ENCODE measurements at regions not wholly inside any gene's neighbourhood (a gene's known extent, or its start where the extent isn't known, plus 50 kb on each side); places are given as distances from the start of the nearest gene placed in this dataset. TPM values are rescaled to one million over a fixed set of nuclear protein-coding genes. Genes with fewer than 3 reads are reported as not detected.

DNA sequence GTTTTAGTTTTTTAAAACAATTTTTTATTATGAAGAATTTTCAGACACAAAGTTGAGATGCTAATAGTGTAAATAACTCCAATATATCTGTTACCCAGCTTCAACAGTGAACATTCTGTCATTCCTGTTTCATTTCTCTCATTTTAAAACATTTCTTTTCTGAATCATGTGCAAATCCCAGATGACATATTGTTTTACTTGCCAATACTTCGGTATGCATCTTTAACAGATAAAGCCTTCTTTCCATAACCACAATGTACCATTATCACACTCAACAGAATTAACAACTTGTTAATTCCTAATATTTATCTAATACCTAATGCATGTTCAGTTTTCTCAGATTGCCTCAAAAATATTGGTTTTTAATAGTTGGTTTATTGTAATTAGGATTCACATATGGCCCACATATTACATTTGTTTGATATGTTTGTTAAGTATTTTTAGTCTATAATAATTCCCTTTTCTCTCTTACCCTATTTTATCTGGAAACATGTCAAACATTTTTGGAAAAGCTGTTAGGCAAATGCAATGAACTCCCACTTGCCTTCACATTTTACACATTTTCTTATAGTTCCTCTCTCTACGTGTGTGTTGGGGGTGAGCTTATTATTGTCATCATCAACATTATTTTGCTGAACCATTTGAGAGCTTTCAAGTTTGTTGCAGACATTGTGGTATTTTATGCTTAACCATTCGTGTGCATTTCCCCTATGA is 58.7 kb upstream of the ANKRD55 start:
- no peak for DNase-seq

DNA sequence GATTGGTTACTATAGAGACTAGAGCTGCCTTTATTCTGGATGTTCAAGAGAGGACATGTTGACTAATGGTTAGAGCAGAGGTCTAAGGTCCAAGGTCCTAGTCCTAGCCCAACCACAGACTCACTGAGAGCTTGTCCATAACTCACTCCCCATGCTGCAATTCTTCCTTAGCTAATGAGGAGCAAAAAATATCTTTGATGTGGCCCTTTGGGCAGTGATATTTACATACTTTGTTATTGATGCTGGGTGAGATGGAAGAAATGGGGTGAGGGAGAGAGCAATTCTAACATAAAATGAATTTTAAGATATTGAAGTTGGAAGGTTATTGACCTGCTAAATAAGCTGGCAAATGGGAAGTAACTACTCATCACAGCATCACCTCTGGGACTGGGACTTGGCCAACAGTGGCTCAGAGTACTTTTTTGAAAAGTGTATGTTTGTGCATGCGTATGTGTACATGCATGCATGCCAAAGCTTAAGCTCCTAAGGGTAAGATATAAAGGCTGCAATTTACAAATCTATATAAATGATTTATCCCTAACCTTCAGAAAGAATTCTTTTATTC is 58.0 kb upstream of the ANKRD55 start:
- no peak for DNase-seq

DNA sequence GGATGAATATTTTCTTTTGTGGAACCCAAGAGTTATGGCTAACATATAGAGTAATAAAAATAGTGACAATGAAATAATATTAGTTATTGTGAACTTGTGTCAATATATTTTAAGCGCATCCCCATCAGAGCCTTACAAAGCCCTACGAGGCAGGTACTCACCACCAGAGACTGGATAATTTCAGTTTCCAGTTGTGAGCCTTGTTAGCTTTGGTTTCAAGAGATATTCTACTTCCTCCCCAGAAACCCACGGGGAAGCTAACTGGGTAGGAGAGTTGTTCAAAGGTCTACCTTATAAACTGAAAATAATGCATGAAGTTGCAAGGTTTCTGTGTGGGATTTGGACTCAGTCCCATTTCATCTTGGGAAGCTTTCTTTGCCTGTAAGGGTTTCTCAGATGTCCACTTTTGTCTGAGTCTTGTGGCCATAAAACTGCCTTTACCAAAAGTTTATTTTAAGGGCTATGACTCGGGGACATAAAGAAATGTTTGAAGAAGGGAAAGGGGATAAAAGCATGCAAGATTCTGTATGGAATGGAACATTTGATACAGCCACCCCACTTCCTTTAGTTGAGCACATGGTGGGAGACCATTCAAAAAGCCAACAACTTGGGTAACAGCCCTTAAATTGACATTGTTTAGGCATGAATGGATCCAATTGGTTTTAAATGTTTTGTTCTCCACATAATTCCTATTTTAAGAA is 57.4 kb upstream of the ANKRD55 start:
- DNase-seq: no peak

DNA sequence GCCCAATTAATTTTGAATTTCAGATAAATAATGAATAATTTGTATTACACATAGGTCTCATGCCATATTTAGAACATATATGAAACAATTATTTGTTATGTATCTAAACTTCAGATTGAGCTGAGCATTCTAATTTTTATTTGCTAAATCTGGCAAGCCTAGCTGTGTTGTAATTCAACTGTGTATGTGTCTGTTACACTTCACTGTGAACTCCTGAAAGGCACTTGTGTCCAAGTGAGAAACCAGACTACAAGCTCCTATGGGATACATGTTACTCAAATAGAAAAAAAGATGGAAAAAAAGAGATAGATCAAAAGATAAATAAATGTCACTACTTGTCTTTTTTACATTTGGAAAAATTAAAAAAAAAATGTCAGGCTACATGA is 56.5 kb upstream of the ANKRD55 start:
- DNase-seq: no peak

DNA sequence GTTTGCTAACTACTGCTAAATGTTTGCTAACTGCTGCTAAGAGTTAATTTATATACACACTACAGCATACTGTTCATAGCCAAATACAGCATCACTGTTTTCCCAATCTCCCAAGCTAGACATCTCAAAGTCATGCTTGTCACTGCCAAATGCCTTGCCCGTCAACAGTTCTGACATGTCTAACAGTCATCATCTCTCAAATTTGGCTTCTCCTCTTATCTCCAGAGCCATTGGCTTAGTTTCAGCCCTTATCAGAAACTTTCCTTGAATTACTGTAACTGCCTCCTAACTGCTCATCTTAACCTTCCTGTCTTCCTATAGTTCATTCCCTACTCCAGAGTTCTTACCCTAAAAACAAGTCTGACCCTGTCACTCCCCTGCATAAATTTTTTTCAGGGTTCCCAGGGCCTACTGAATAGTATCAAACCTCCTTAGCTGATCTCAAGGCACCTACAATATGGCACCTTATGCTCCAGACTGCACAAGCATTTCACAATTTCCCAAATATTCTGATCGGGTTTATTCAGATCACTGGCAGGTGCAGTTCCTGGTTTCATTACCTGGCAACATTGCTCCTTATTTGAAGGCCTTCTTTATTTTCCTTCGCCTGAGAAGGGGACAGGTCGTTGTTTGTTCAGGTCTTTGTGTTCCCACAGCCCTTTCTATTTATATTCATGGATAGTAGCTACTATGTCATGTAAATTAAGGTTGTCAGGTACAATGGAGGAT is 55.9 kb upstream of the ANKRD55 start:
- DNase-seq: no peak

DNA sequence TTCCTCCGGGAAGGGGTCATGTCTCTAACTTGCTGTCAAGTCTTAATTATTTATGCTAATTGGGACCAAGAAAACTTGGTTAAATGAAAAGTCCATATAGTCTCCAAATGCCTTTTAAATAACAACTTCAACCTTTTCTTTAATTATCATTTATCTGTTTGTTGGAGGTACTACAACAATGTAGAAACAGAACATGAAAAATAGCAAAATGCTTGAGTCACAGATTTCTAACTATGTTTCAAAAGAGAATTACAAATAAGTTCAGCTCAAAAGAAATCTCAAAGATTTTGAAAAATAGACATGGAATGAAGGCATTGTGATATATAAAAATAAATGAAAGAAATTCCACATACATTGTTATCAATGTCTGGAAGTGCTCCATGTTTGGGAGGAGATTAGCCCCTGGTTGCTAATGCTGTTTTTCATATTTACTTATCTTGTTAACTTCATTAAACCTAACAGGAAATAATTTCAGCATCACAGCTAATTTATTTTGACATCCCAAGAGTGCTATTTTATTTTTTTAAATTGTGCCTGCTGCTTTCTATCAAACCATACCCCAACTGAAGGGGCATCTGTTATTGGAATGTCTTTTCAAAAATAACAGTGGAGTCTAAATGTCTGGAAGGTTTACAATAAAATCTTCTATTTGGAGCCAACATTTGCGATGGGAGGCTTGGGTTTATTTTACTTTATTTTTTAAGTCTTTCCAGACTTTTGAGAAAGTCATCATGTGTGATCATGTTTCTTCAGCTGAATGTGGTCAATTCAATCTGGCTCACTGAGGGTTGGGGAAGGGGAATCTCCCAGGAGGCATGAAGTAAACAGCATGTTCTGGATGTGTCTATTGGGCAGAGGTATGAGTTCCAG is 53.1 kb upstream of the ANKRD55 start:
- DNase-seq: peak; percentile 35

DNA sequence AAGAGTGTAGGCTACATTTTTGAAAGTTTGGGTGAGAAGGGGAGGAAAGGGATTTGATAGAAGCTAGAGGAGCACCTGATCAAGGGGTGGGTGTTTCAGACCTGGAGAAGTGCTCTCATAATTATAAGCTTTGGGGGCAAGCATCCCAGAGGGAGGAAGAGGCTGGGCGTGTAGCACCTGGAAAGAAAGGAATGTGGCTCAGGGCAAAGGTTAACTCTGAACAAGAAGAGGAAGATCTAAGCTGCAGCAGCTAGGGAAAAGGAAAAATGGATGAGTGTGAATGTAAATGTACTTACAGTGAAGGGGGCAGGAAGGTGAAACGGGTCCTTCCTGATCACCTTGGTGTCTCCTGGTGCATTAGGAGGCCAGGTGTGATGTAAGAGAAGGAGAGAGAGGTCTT is 49.8 kb upstream of the ANKRD55 start:
- DNase-seq: no peak

Small RNA genes in the stretch of these regions (small RNA-seq; reads per million reads assigned to genes)
- gene HMGN1P17 (ENCODE audit: low replicate concordance) (not detected), gene RNU6ATAC2P (ENCODE audit: low replicate concordance) (0.15 reads per million)

Data from tongue (tissue), 2 donors.